Omental fat pad (tissue), 3 donors: ENCODE measurements at regions not wholly inside any gene's neighbourhood (a gene's known extent, or its start where the extent isn't known, plus 50 kb on each side); places are given as distances from the start of the nearest gene placed in this dataset.

Experiments
- ATAC-seq: fragments of 150-250 bp; one replicate; pipeline ENCODE4 v1.9.1; 2016; ENCODE audit warnings: mild to moderate bottlenecking, moderate library complexity; ENCODE audit not compliant: low FRiP score
- DNase-seq: peaks from one replicate; pipeline ENCODE4 v3.0.0-alpha.2; 2019; ENCODE audit warnings: low spot score
- CTCF ChIP-seq, 3 donors: fragments of 450-650 bp; IDR thresholded peaks; one replicate each; pipeline ENCODE4 v1.5.1; 2016 to 2017; ENCODE audit warnings: antibody characterized with exemption in 3 of 3, mild to moderate bottlenecking in 3 of 3, moderate library complexity in 2 of 3

GRCh38 chr3:124292329-124292728 is 300.4 kb upstream of the ROPN1 start:
- TF ChIP-seq CTCF (IDR thresholded peaks at IDR 0.05) = no peak
- DNase-seq (no peak), ATAC-seq (no peak)

- ATAC-seq = no peak
- no peak for TF ChIP-seq CTCF (IDR thresholded peaks at IDR 0.05)
- DNase-seq = no peak
Measured at GRCh38 chr3:124293584-124293983, 301.7 kb upstream of the ROPN1 start.

- no peak for TF ChIP-seq CTCF (IDR thresholded peaks at IDR 0.05)
- DNase-seq (no peak), ATAC-seq (no peak)
Measured at GRCh38 chr3:124295362-124295761, 303.4 kb upstream of the ROPN1 start.

- TF ChIP-seq CTCF (IDR thresholded peaks at IDR 0.05) = no peak
- no peak for ATAC-seq
- no peak for DNase-seq
Measured at GRCh38 chr3:124296406-124296805, 304.5 kb upstream of the ROPN1 start.

- TF ChIP-seq CTCF (IDR thresholded peaks at IDR 0.05) = no peak
- DNase-seq = no peak
- ATAC-seq = no peak
Measured at GRCh38 chr3:124297062-124297980, 305.4 kb upstream of the ROPN1 start.

GRCh38 chr3:124298301-124298700 is 306.4 kb upstream of the ROPN1 start:
- ATAC-seq = no peak
- no peak for TF ChIP-seq CTCF (IDR thresholded peaks at IDR 0.05)
- DNase-seq = no peak

GRCh38 chr3:124298951-124299350 is 307.0 kb upstream of the ROPN1 start:
- no peak for DNase-seq
- no peak for TF ChIP-seq CTCF (IDR thresholded peaks at IDR 0.05)
- ATAC-seq = no peak
